ENCODE measurements at regions not wholly inside any gene's neighbourhood (a gene's known extent, or its start where the extent isn't known, plus 50 kb on each side); places are given as distances from the start of the nearest gene placed in this dataset.

DNA sequence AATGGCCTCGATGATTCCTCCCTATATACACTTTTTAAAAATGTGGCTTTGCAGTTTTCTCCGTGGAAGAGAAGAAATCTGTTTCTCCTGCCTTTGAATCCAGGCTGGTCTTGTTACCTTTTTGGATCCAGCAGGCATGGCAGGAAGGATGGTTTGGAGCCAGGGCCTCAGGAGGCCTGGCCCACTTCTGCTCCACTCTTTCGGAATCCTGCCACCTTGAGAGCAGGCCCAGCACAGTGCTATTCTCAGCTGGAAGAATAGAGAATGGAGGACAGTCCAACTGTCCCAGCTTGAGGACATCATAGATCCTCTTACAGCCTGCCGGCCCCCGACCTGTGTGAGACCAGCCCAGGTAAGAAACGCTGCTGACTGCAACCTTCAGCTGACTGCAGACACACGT is 421.5 kb downstream of the FUT8 start:
- TF ChIP-seq, protein P1, sequence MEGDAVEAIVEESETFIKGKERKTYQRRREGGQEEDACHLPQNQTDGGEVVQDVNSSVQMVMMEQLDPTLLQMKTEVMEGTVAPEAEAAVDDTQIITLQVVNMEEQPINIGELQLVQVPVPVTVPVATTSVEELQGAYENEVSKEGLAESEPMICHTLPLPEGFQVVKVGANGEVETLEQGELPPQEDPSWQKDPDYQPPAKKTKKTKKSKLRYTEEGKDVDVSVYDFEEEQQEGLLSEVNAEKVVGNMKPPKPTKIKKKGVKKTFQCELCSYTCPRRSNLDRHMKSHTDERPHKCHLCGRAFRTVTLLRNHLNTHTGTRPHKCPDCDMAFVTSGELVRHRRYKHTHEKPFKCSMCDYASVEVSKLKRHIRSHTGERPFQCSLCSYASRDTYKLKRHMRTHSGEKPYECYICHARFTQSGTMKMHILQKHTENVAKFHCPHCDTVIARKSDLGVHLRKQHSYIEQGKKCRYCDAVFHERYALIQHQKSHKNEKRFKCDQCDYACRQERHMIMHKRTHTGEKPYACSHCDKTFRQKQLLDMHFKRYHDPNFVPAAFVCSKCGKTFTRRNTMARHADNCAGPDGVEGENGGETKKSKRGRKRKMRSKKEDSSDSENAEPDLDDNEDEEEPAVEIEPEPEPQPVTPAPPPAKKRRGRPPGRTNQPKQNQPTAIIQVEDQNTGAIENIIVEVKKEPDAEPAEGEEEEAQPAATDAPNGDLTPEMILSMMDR (IDR thresholded peaks at IDR 0.05), result no peak
- no peak for TF ChIP-seq POLR2A (IDR thresholded peaks at IDR 0.05)

Data from thyroid gland (tissue), 4 donors.